ENCODE measurements at regions not wholly inside any gene's neighbourhood (a gene's known extent, or its start where the extent isn't known, plus 50 kb on each side); places are given as distances from the start of the nearest gene placed in this dataset.

DNA sequence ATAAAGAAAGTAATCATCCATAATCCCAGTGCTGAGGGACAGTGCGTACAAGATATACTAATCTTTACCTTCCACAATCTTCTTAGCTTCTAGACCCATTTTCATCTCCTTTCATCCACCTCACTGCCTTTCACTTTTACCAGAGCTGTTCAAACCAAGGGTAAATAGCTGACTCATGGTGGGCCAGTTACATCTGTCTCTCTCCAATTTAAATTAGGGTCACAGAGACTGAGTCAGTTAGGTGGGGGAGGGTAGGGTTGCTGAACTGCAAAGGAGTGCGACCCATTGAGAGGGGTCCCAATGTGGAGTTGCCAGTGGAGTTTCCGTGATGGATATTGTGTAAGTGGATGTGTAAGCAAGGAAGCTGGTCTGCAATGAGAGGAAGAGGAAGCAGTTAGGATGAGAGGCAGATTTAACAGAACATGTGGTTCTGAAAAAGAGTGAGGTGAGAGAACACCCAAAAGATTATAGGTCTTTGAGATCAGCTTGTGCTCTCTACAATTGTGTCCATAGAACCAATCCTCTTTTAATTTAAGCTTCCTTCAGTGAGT lies 83.5 kb downstream of the GP2 start:
- no peak overlapping the region for H3K4me3 Mint-ChIP-seq
- H3K27me3 Mint-ChIP-seq (ENCODE audit: insufficient read depth): no peaks in the 10 kb centered on the region
- H3K9me3 Mint-ChIP-seq: peaks cover 46% of the 10 kb centered on the region
- no peaks in the 10 kb centered on the region for H3K4me1 Mint-ChIP-seq (ENCODE audit: low read depth)
- no peak overlapping the region for H3K27ac Mint-ChIP-seq
- DNase-seq: no peak
- no peaks in the 10 kb centered on the region for H3K36me3 Mint-ChIP-seq (ENCODE audit: low read depth)
- no peak for TF ChIP-seq CTCF (IDR thresholded peaks at IDR 0.05)

GRCh38 chr16:20242568-20243255 lies 84.6 kb downstream of the GP2 start:
- Mint-ChIP-seq H3K9me3 (peaks cover 50% of the 10 kb centered on the region), H3K27ac (no peak overlapping the region), H3K36me3 (ENCODE audit: low read depth) (no peaks in the 10 kb centered on the region), H3K4me1 (ENCODE audit: low read depth) (no peaks in the 10 kb centered on the region), H3K27me3 (ENCODE audit: insufficient read depth) (no peaks in the 10 kb centered on the region), H3K4me3 (no peak overlapping the region)
- no peak for TF ChIP-seq CTCF (IDR thresholded peaks at IDR 0.05)
- no peak for DNase-seq

- no peak for TF ChIP-seq CTCF (IDR thresholded peaks at IDR 0.05)
- H3K27me3 Mint-ChIP-seq (ENCODE audit: insufficient read depth): no peaks in the 10 kb centered on the region
These were observed 86.0 kb downstream of the GP2 start for GRCh38 chr16:20241321-20241720.

DNA sequence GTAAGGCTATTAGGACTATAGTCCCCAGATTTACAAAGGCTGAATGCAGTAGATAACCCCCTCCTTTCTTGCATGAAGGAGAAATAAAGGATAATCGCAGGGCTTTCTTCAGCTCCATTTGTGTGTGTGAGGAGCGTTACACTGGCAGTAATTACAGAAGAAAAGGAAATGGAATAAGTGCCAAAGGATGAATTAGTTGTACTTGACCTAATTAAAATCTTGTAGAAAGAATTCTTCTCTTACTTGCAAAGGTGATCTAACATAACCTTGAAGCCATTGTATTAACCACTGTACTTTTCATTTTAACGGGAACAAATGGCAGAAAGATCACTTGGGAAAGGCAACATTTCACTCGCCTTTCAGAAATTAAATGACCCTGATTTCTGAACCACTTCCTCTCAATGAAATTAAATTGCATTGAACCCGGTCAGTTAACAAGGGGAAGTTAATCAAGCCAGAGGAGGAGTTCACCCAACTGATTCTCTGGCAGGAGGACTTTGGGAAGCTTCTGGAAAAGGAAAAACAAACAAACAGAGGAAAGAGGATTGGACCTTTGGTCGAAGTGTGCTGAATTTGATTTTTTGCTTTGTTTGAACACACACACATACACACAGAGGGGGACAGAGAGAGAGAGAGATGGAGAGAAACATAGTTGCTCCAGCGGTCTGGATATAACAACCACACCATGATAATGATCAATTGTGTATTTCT lies 90.6 kb downstream of the GP2 start:
- Mint-ChIP-seq H3K4me3 (no peak overlapping the region), H3K9me3 (peaks cover 60% of the 10 kb centered on the region), H3K36me3 (ENCODE audit: low read depth) (no peaks in the 10 kb centered on the region), H3K4me1 (ENCODE audit: low read depth) (no peaks in the 10 kb centered on the region), H3K27me3 (ENCODE audit: insufficient read depth) (no peaks in the 10 kb centered on the region), H3K27ac (no peak overlapping the region)
- DNase-seq: no peak
- TF ChIP-seq CTCF (IDR thresholded peaks at IDR 0.05): no peak

More at GRCh38 chr16:20241321-20241720, 86.0 kb downstream of the GP2 start:
- no peak overlapping the region for H3K4me3 Mint-ChIP-seq
- H3K27ac Mint-ChIP-seq: no peak overlapping the region
- H3K36me3 Mint-ChIP-seq (ENCODE audit: low read depth): no peaks in the 10 kb centered on the region
- H3K4me1 Mint-ChIP-seq (ENCODE audit: low read depth): no peaks in the 10 kb centered on the region
- DNase-seq: no peak
- peaks cover 41% of the 10 kb centered on the region for H3K9me3 Mint-ChIP-seq

DNA sequence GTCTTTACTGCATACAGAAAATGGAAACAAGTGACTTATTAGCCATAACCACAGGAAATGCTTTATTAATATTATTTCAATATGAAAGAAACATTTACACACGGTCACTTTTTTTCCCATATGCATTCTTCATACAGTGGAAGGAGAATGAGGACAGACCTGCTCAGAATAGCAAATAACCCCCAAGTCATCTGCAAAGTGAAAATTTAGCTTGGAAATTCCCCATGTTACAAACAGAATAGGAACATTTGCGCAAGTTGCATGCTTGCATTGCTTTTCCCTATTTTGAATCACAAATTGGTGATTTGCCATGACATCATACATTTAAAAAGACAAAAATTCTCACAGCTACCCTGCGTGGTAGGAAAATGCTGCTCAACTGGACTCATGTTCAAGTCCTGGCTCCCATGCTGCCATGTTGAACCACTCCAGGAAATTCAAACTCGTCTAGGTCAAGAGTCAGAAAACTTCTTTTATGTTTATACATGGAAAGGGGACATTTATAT lies 102.0 kb downstream of the GP2 start:
- H3K36me3 Mint-ChIP-seq (ENCODE audit: low read depth): no peaks in the 10 kb centered on the region; the same call in 1 of the 2 replicates
- no peak overlapping the region for H3K27ac Mint-ChIP-seq
- H3K27me3 Mint-ChIP-seq (ENCODE audit: insufficient read depth): peaks cover 2% of the 10 kb centered on the region; the same call in 1 of the 2 replicates
- H3K9me3 Mint-ChIP-seq: peaks cover 42% of the 10 kb centered on the region
- DNase-seq: no peak
- no peak for TF ChIP-seq CTCF (IDR thresholded peaks at IDR 0.05)
- no peak overlapping the region for H3K4me3 Mint-ChIP-seq
- H3K4me1 Mint-ChIP-seq (ENCODE audit: low read depth): no peaks in the 10 kb centered on the region
